Trophoblast cell (in vitro differentiated cells and primary cell): ENCODE measurements at regions not wholly inside any gene's neighbourhood (a gene's known extent, or its start where the extent isn't known, plus 50 kb on each side); places are given as distances from the start of the nearest gene placed in this dataset.

Experiments
- DNase-seq, 2 donors: peaks; one replicate each; pipeline ENCODE4 v3.0.0-alpha.2; 2016
- H2AFZ ChIP-seq: 2 replicates; pipeline ENCODE4 v1.6.1; 2013; ENCODE audit warnings: low read length, moderate library complexity, mild to moderate bottlenecking; ENCODE audit not compliant: insufficient read depth, poor library complexity
- H2AK5ac ChIP-seq: 2 replicates; pipeline ENCODE4 v1.6.1; 2013; ENCODE audit warnings: mild to moderate bottlenecking, low read length
- H2BK120ac ChIP-seq: 2 replicates; pipeline ENCODE4 v1.6.1; 2013; ENCODE audit warnings: low read length, mild to moderate bottlenecking, moderate library complexity; ENCODE audit not compliant: insufficient read depth, poor library complexity
- H2BK12ac ChIP-seq: 2 replicates; pipeline ENCODE4 v1.6.1; 2013; ENCODE audit warnings: mild to moderate bottlenecking, low read length, moderate library complexity
- H2BK5ac ChIP-seq: 2 replicates; pipeline ENCODE4 v1.6.1; 2013; ENCODE audit warnings: low read length, low read depth, moderate library complexity, mild to moderate bottlenecking; ENCODE audit not compliant: poor library complexity
- H3K14ac ChIP-seq: 2 replicates; pipeline ENCODE4 v1.6.1; 2013; ENCODE audit warnings: mild to moderate bottlenecking, low read length
- H3K18ac ChIP-seq: 2 replicates; pipeline ENCODE4 v1.6.1; 2013; ENCODE audit warnings: mild to moderate bottlenecking, low read length
- H3K23ac ChIP-seq: 2 replicates; pipeline ENCODE4 v1.6.1; 2013; ENCODE audit warnings: low read length
- H3K27ac ChIP-seq: 2 replicates; pipeline ENCODE4 v1.5.1; 2013; ENCODE audit warnings: low read depth, mild to moderate bottlenecking, inconsistent platforms, low read length, moderate library complexity
- H3K27me3 ChIP-seq: 2 replicates; pipeline ENCODE4 v1.6.1; 2013; ENCODE audit warnings: inconsistent platforms, mild to moderate bottlenecking, low read length, moderate library complexity; ENCODE audit not compliant: insufficient read depth
- H3K36me3 ChIP-seq, 2 experiments: 1 replicate in 1 of 2; 2 replicates in 1 of 2; pipeline ENCODE4 v1.6.1; 2013; ENCODE audit warnings: low read length in 2 of 2, mild to moderate bottlenecking in 2 of 2, moderate library complexity in 1 of 2; ENCODE audit not compliant: insufficient read depth in 2 of 2, control insufficient read depth in 1 of 2
- H3K4ac ChIP-seq: 2 replicates; pipeline ENCODE4 v1.6.1; 2013; ENCODE audit warnings: low read depth, mild to moderate bottlenecking, low read length, moderate library complexity
- H3K4me1 ChIP-seq, 2 experiments: 1 replicate in 1 of 2; 2 replicates in 1 of 2; pipeline ENCODE4 v1.6.1; 2013; ENCODE audit warnings: low read length in 2 of 2, mild to moderate bottlenecking in 2 of 2, moderate library complexity in 1 of 2; ENCODE audit not compliant: insufficient read depth in 2 of 2, control insufficient read depth in 1 of 2
- H3K4me2 ChIP-seq: 2 replicates; pipeline ENCODE4 v1.6.1; 2013; ENCODE audit warnings: inconsistent platforms, mild to moderate bottlenecking, low read length, moderate library complexity
- H3K4me3 ChIP-seq: 2 replicates; pipeline ENCODE4 v1.5.1; 2013; ENCODE audit warnings: mild to moderate bottlenecking, low read depth, low read length, inconsistent platforms
- H3K79me1 ChIP-seq: one replicate; pipeline ENCODE4 v1.6.1; 2013; ENCODE audit warnings: low read length
- H3K79me2 ChIP-seq: 2 replicates; pipeline ENCODE4 v1.6.1; 2013; ENCODE audit warnings: low read length, mild to moderate bottlenecking; ENCODE audit not compliant: control insufficient read depth, insufficient read depth, poor library complexity
- H3K9ac ChIP-seq: 2 replicates; pipeline ENCODE4 v1.6.1; 2013; ENCODE audit warnings: mild to moderate bottlenecking, low read length
- H3K9me3 ChIP-seq: 2 replicates; pipeline ENCODE4 v1.6.1; 2013; ENCODE audit warnings: low read depth, mild to moderate bottlenecking, control low read depth, inconsistent platforms, low read length; ENCODE audit not compliant: insufficient read depth
- H4K12ac ChIP-seq: 2 replicates; pipeline ENCODE4 v1.6.1; 2013; ENCODE audit warnings: low read depth, mild to moderate bottlenecking, low read length, moderate library complexity
- H4K8ac ChIP-seq: 2 replicates; pipeline ENCODE4 v1.6.1; 2013; ENCODE audit warnings: low read depth, mild to moderate bottlenecking, low read length, moderate library complexity
- H4K91ac ChIP-seq: one replicate; pipeline ENCODE4 v1.6.1; 2013; ENCODE audit warnings: low read depth, mild to moderate bottlenecking, low read length, moderate library complexity
- WGBS: extraction: QIAGEN DNeasy Blood & Tissue Kit; methylation state at CpG from one replicate; pipeline ENCODE4 v1.1.7; 2013; ENCODE audit warnings: missing lambda C conversion rate; ENCODE audit not compliant: insufficient read length, insufficient coverage; ENCODE audit errors: extremely low coverage; 5-methylcytosine and 5-hydroxymethylcytosine counted together

DNA sequence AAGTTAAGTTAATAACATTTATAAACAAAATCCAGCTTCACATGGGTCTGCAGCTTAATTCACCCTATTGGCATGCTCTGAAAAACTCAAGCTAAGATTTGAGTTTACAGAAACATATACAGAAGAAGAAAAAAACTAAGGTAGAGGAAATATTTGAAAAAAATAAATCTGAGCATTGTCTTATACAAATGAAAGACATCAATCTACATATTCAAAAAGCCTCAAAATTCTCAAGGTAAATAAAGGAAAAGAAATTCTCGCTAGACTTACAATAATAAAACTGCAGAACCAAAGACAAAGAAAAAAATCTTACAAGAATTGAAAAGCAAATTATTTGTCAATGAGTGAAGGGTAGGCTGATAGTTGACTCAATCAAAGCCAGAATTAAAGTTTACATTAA lies 493.4 kb downstream of the CETN3 start:
- no peak overlapping the region for H4K91ac ChIP-seq
- no peak overlapping the region for H2AK5ac ChIP-seq
- no peak overlapping the region for H2BK12ac ChIP-seq
- H3K27ac ChIP-seq: no peak overlapping the region
- H3K27me3 ChIP-seq: no peaks in the 10 kb centered on the region
- H3K9ac ChIP-seq: no peak overlapping the region
- H3K23ac ChIP-seq: no peak overlapping the region
- H3K79me1 ChIP-seq: no peaks in the 10 kb centered on the region
- H2BK120ac ChIP-seq: no peak overlapping the region
- H3K4ac ChIP-seq: no peak overlapping the region
- no peak for DNase-seq
- H3K4me1 ChIP-seq: no peaks in the 10 kb centered on the region
- no peak overlapping the region for H3K14ac ChIP-seq
- no peak overlapping the region for H4K8ac ChIP-seq
- H3K36me3 ChIP-seq: no peaks in the 10 kb centered on the region
- H2BK5ac ChIP-seq: no peak overlapping the region
- WGBS: no CpG with 5 or more reads among the region's 1 CpG
- H3K9me3 ChIP-seq: no peaks in the 10 kb centered on the region
- H2AFZ ChIP-seq: no peak overlapping the region
- no peak overlapping the region for H3K4me2 ChIP-seq
- no peaks in the 10 kb centered on the region for H3K79me2 ChIP-seq
- no peak overlapping the region for H4K12ac ChIP-seq
- no peak overlapping the region for H3K18ac ChIP-seq
- no peak overlapping the region for H3K4me3 ChIP-seq

GRCh38 chr5:89908876-89909275 lies 500.7 kb downstream of the CETN3 start:
- Histone ChIP-seq H3K27ac (no peak overlapping the region), H3K79me1 (no peaks in the 10 kb centered on the region), H3K9me3 (no peaks in the 10 kb centered on the region), H3K36me3 (no peaks in the 10 kb centered on the region), H2BK5ac (no peak overlapping the region), H2BK12ac (no peak overlapping the region), H3K4me2 (no peak overlapping the region), H2BK120ac (no peak overlapping the region), H4K8ac (no peak overlapping the region), H3K18ac (no peak overlapping the region), H3K27me3 (no peaks in the 10 kb centered on the region), H3K79me2 (no peaks in the 10 kb centered on the region), H3K14ac (no peak overlapping the region), H4K91ac (no peak overlapping the region), H3K4me1 (no peaks in the 10 kb centered on the region), H3K4me3 (no peak overlapping the region), H4K12ac (no peak overlapping the region), H2AFZ (no peak overlapping the region), H3K4ac (no peak overlapping the region), H3K23ac (no peak overlapping the region), H3K9ac (no peak overlapping the region), H2AK5ac (no peak overlapping the region)
- no peak for DNase-seq

GRCh38 chr5:89904442-89904841 lies 505.1 kb downstream of the CETN3 start:
- Histone ChIP-seq H3K23ac (no peak overlapping the region), H3K4me2 (no peak overlapping the region), H4K8ac (no peak overlapping the region), H3K14ac (no peak overlapping the region), H3K9ac (no peak overlapping the region), H4K91ac (no peak overlapping the region), H3K4me3 (no peak overlapping the region), H3K9me3 (no peaks in the 10 kb centered on the region), H2AFZ (no peak overlapping the region), H3K27ac (no peak overlapping the region), H3K4me1 (no peaks in the 10 kb centered on the region), H4K12ac (no peak overlapping the region), H2BK12ac (no peak overlapping the region), H3K27me3 (no peaks in the 10 kb centered on the region), H3K79me1 (no peaks in the 10 kb centered on the region), H2BK120ac (no peak overlapping the region), H3K79me2 (no peaks in the 10 kb centered on the region), H3K36me3 (no peaks in the 10 kb centered on the region), H2BK5ac (no peak overlapping the region), H2AK5ac (no peak overlapping the region), H3K18ac (no peak overlapping the region), H3K4ac (no peak overlapping the region)
- no CpG with 5 or more reads among the region's 2 CpGs for WGBS
- DNase-seq: no peak

- Histone ChIP-seq H3K18ac (no peak overlapping the region), H4K8ac (no peak overlapping the region), H3K23ac (no peak overlapping the region), H2AK5ac (no peak overlapping the region), H3K4me2 (no peak overlapping the region), H3K36me3 (no peaks in the 10 kb centered on the region), H2BK12ac (no peak overlapping the region), H2BK5ac (no peak overlapping the region), H3K4ac (no peak overlapping the region), H3K4me1 (no peaks in the 10 kb centered on the region), H3K9ac (no peak overlapping the region), H3K27me3 (no peaks in the 10 kb centered on the region), H3K79me2 (no peaks in the 10 kb centered on the region), H3K9me3 (no peaks in the 10 kb centered on the region), H2BK120ac (no peak overlapping the region), H4K91ac (no peak overlapping the region), H2AFZ (no peak overlapping the region), H3K14ac (no peak overlapping the region), H3K27ac (no peak overlapping the region), H4K12ac (no peak overlapping the region), H3K79me1 (no peaks in the 10 kb centered on the region), H3K4me3 (no peak overlapping the region)
- no peak for DNase-seq
- WGBS: no CpG with 5 or more reads among the region's 4 CpGs
These were observed 507.6 kb downstream of the CETN3 start for GRCh38 chr5:89901983-89902382.

DNA sequence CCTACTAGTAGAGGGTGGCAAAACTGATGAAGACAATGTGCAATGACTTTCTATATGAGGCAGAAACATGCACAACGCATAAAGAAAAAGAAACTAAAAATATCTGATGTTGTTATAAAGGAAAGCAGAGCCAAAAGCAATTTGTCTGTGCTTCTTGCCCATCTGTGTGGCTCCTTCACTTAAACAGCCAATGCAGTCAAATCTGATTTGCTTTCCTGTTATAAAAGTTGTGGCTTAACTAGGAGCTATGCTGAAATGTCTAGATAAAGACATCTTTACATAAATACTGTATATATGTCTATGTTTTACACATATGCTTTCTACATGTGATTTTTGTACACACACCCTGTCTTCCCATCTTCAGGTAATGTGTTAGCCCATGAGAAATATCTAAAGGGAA lies 508.2 kb downstream of the CETN3 start:
- Histone ChIP-seq H3K9ac (no peak overlapping the region), H4K8ac (no peak overlapping the region), H2AK5ac (no peak overlapping the region), H3K27ac (no peak overlapping the region), H3K14ac (no peak overlapping the region), H3K27me3 (no peaks in the 10 kb centered on the region), H2BK120ac (no peak overlapping the region), H3K4me2 (no peak overlapping the region), H4K12ac (no peak overlapping the region), H3K18ac (no peak overlapping the region), H3K79me2 (no peaks in the 10 kb centered on the region), H2BK12ac (no peak overlapping the region), H3K79me1 (no peaks in the 10 kb centered on the region), H3K4ac (no peak overlapping the region), H3K4me1 (no peaks in the 10 kb centered on the region), H3K4me3 (no peak overlapping the region), H3K23ac (no peak overlapping the region), H2AFZ (no peak overlapping the region), H3K36me3 (no peaks in the 10 kb centered on the region), H3K9me3 (no peaks in the 10 kb centered on the region), H2BK5ac (no peak overlapping the region), H4K91ac (no peak overlapping the region)
- DNase-seq: no peak
- WGBS: no CpG with 5 or more reads among the region's 1 CpG
